Stimulated activated effector memory CD8-positive, alpha-beta T cell treated with anti-CD3 and anti-CD28 coated beads, Interleukin-12 subunit alpha, Interleukin-12 subunit beta, amount 100 ng/mL, for 72 hours (primary cell): ENCODE measurements at regions not wholly inside any gene's neighbourhood (a gene's known extent, or its start where the extent isn't known, plus 50 kb on each side); places are given as distances from the start of the nearest gene placed in this dataset.
"Not testable (repeated sequence)": the region's sequence is repeated elsewhere in the genome, so short reads cannot be mapped to it uniquely, and the experiment has no call there.

Source experiments
- ATAC-seq: fragments of 150-1000 bp; cut with Tn5 transposase; 2 replicates; pipeline ENCODE4 v1.10.0; 2021
- DNase-seq, 2 donors: peaks; one replicate each; pipeline ENCODE4 v3.0.0; 2021 to 2022; ENCODE audit warnings: low spot score in 2 of 2
- H3K27ac Mint-ChIP-seq: one replicate; pipeline ENCODE4 v1.8.0; 2022; ENCODE audit warnings: mild to moderate bottlenecking, mixed read lengths
- H3K36me3 Mint-ChIP-seq: one replicate; pipeline ENCODE4 v1.8.0; 2022; ENCODE audit warnings: mild to moderate bottlenecking, mixed read lengths
- H3K4me1 Mint-ChIP-seq: one replicate; pipeline ENCODE4 v1.8.0; 2022; ENCODE audit warnings: mixed read lengths
- H3K4me3 Mint-ChIP-seq: one replicate; pipeline ENCODE4 v1.8.0; 2022; ENCODE audit warnings: mild to moderate bottlenecking, mixed read lengths
- H3K9me3 Mint-ChIP-seq: one replicate; pipeline ENCODE4 v1.8.0; 2022; ENCODE audit warnings: mixed read lengths

DNA sequence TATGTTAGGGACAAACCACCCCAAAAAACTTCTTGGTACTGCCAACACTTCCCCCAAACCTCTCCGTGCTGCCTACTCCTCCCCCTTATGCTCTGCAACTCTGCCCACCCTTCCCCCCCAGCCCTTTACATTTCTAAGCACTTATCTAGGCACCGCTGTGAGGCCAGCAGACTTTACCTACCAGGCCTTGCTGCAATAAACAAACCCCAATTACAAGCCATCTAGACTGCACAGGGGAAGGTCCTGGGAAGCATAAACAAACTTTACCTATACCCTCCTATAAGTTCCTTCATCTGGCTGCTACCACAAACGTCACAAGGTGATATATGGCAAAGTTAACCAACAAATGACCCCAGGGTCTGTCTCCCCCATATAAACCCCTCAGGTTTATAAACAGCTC lies 259.4 kb upstream of the GULP1 start:
- H3K27ac Mint-ChIP-seq: no peak overlapping the region
- H3K9me3 Mint-ChIP-seq: peaks cover 15% of the 10 kb centered on the region
- ATAC-seq: peak; percentile 26
- no peaks in the 10 kb centered on the region for H3K36me3 Mint-ChIP-seq
- no peak overlapping the region for H3K4me3 Mint-ChIP-seq
- DNase-seq: no peak
- H3K4me1 Mint-ChIP-seq: no peaks in the 10 kb centered on the region

- Mint-ChIP-seq H3K36me3 (no peaks in the 10 kb centered on the region), H3K27ac (no peak overlapping the region), H3K4me3 (no peak overlapping the region), H3K9me3 (peaks cover 14% of the 10 kb centered on the region), H3K4me1 (no peaks in the 10 kb centered on the region)
- ATAC-seq (no peak), DNase-seq (no peak)
Measured at GRCh38 chr2:188032786-188033185, 258.9 kb upstream of the GULP1 start.

- not testable (repeated sequence) for H3K4me1 Mint-ChIP-seq, DNase-seq, H3K27ac Mint-ChIP-seq, H3K4me3 Mint-ChIP-seq, H3K36me3 Mint-ChIP-seq, ATAC-seq
- H3K9me3 Mint-ChIP-seq: peaks cover 13% of the 10 kb centered on the region
Measured at GRCh38 chr2:188033240-188033639, 258.4 kb upstream of the GULP1 start.

DNA sequence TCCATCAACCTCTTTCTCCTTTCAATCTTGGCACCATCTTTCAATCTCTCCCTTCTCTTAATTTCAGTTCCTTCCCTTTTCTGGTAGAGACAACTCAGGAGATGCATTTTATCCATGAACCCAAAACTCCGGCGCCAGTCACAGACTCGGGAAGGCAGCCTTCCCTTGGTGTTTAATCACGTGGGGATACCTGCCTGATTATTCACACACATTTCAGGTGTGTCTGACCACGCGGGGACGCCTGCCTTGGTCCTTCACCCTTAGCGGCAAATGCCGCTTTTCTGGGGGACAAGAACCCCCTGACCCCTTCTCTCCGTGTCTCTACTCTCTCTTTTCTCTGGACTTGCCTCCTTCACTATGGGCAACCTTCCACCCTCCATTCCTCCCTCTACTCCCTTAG lies 257.6 kb upstream of the GULP1 start:
- not testable (repeated sequence) for H3K27ac Mint-ChIP-seq, ATAC-seq, DNase-seq, H3K4me3 Mint-ChIP-seq, H3K4me1 Mint-ChIP-seq, H3K36me3 Mint-ChIP-seq
- H3K9me3 Mint-ChIP-seq: peaks cover 13% of the 10 kb centered on the region

DNA sequence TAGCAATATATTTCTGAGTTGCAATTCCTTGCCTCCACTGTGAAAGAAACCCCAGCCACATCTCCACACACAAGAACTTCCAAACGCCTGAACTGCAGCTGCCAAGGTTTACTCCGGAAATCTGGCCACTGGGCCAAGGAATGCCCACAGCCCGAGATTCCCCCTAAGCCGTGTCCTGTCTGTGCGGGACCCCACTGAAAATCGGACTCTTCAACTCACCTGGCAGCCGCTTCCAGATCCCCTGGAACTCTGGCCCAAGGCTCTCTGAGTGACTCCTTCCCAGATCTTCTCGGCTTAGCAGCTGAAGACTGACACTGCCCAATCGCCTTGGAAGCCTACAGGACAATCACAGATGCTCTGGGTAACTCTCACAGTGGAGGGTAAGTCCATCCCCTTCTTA lies 256.3 kb upstream of the GULP1 start:
- not testable (repeated sequence) for H3K27ac Mint-ChIP-seq, DNase-seq, H3K4me1 Mint-ChIP-seq, ATAC-seq, H3K36me3 Mint-ChIP-seq, H3K4me3 Mint-ChIP-seq
- peaks cover 13% of the 10 kb centered on the region for H3K9me3 Mint-ChIP-seq

DNA sequence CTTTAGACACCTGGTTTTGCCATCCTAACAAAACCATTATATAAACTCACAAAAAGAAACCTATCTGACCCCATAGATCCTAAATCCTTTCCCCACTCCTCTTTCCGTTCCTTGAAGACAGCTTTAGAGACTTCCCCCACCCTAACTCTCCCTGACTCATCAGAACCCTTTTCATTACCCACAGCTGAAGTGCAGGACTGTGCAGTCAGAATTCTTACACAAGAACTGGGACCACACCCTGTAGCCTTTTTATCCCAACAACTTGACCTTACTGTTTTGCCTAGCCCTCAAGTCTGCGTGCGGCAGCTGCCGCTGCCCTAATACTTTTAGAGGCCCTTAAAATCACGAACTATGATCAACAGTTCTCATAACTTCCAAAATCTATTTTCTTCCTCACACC lies 254.9 kb upstream of the GULP1 start:
- not testable (repeated sequence) for H3K4me1 Mint-ChIP-seq, H3K36me3 Mint-ChIP-seq, H3K4me3 Mint-ChIP-seq, DNase-seq, ATAC-seq, H3K27ac Mint-ChIP-seq
- peaks cover 10% of the 10 kb centered on the region for H3K9me3 Mint-ChIP-seq

DNA sequence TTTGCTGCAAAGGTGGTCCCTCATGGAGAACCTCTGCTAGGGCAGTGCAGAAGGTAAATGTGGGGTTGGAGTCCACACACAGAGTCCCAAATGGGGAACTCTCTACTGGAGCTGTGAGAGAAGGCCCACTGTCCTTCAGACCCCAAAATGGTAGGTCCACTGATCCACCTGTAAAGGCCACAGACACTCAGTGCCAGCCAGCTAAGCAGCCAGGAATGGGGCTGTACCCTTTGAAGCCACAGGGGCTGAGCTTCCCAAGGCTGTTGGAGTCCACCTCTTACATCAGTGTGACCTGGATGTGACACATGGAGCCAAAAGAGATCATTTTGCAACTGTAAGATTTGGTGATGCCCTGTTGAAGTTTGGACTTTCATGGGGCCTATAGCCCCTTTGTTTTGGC lies 252.4 kb upstream of the GULP1 start:
- Mint-ChIP-seq H3K4me3 (no peak overlapping the region), H3K9me3 (peaks cover 8% of the 10 kb centered on the region), H3K27ac (no peak overlapping the region), H3K4me1 (no peaks in the 10 kb centered on the region), H3K36me3 (no peaks in the 10 kb centered on the region)
- no peak for DNase-seq
- no peak for ATAC-seq

DNA sequence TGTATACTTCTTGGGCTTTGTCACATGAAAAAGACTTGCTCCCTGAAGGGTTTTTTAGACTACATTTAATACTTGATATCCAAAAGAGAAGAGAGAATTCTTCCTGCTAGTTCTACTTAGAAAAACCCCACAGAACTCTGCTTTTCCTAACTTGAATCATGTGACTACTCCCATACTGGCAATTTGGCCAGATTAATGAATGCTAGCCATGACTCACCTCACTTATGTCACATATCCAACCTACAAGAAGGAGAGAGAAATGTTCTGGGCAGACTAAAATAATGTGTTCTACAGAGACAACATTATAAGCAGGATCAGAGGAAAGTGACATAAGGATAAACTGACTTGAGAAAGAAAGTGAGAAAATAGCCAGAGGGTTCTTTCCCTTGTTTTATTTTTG lies 249.3 kb upstream of the GULP1 start:
- no peak overlapping the region for H3K4me3 Mint-ChIP-seq
- H3K4me1 Mint-ChIP-seq: no peaks in the 10 kb centered on the region
- no peaks in the 10 kb centered on the region for H3K36me3 Mint-ChIP-seq
- DNase-seq: no peak
- H3K27ac Mint-ChIP-seq: no peak overlapping the region
- no peak for ATAC-seq
- peaks cover 5% of the 10 kb centered on the region for H3K9me3 Mint-ChIP-seq

DNA sequence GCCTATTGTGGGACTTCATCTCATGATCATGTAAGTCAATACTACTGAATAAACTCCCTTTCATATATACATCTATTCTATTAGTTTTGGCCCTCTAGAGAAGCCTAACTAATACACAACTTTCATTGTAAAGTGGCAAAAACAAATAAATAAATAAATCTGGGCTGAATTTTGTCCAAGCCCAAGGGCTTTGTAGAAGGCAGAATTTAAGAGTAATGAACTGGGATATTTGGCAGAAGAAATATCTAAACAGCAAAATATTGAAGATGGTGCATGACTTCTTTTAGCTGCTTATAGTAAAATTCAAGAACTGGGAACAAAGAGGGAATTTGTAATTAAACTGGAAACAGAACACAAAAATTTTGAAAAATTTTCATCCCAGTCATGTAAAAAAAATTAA lies 246.7 kb upstream of the GULP1 start:
- Mint-ChIP-seq H3K4me3 (no peak overlapping the region), H3K4me1 (no peaks in the 10 kb centered on the region), H3K36me3 (no peaks in the 10 kb centered on the region), H3K27ac (no peak overlapping the region), H3K9me3 (peaks cover 5% of the 10 kb centered on the region)
- DNase-seq: no peak
- no peak for ATAC-seq

DNA sequence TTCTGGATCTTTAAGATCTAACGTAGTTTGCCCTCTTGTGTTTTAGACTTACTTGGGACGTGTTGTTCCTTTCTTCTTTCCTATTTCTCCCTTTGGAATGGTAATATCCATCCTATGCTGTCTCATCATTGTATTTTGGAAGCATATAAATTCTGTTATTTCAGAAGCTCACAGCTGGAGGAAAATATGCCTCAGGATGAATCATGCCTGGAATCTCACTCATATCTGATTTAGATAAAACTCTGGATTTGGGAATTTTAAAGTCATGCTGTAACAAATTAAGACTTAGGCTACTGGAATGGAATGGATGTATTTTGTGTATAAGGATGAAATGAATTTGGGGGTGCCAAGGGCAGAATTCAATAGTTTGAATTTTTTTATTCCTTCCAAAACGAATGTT lies 245.2 kb upstream of the GULP1 start:
- H3K4me1 Mint-ChIP-seq: no peaks in the 10 kb centered on the region
- H3K27ac Mint-ChIP-seq: no peak overlapping the region
- no peak for DNase-seq
- H3K36me3 Mint-ChIP-seq: no peaks in the 10 kb centered on the region
- ATAC-seq: no peak
- H3K9me3 Mint-ChIP-seq: peaks cover 5% of the 10 kb centered on the region
- H3K4me3 Mint-ChIP-seq: no peak overlapping the region

DNA sequence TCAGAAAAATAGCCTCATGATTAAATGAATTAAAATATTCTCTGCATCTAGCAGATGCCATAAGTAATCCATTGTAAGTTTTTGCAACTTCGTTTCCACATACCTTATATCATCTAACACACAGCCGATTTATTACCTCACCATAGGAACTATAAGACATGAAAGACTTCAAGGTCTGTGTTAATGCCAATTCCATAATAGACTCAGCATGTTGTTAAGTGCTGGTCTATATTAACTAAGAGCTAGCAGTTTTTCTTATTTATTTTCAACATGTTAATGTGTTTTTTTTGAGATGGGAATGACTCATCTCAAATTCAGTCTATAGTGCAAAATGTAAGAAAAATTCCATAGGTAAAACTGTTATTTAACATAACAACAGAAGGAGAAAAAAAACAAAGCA lies 243.9 kb upstream of the GULP1 start:
- no peak overlapping the region for H3K27ac Mint-ChIP-seq
- DNase-seq (no peak), ATAC-seq (no peak)
- peaks cover 5% of the 10 kb centered on the region for H3K9me3 Mint-ChIP-seq
- no peaks in the 10 kb centered on the region for H3K36me3 Mint-ChIP-seq
- no peaks in the 10 kb centered on the region for H3K4me1 Mint-ChIP-seq
- H3K4me3 Mint-ChIP-seq: no peak overlapping the region

DNA sequence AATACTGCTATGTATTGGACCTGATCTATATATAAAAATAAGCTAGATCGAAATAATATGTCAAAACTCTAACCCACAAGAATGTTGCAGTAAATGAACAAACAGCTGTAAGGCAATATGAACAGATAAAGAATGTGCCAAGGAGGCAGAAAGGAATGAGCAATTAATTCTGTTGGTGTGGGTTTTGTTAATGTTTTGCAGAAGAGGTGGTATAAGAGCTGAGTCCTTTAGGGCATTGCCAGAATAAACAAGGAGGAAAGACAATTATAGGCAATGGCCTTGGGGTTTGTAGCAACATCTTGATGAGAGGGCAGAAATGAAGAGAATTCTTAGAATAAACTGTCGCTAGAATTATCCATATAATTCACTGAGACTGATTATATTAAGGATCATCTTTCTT lies 240.9 kb upstream of the GULP1 start:
- DNase-seq (no peak), ATAC-seq (no peak)
- Mint-ChIP-seq H3K9me3 (no peaks in the 10 kb centered on the region), H3K27ac (no peak overlapping the region), H3K36me3 (no peaks in the 10 kb centered on the region), H3K4me3 (no peak overlapping the region), H3K4me1 (no peaks in the 10 kb centered on the region)

GRCh38 chr2:188051706-188052105 lies 240.0 kb upstream of the GULP1 start:
- no peak overlapping the region for H3K27ac Mint-ChIP-seq
- H3K9me3 Mint-ChIP-seq: no peaks in the 10 kb centered on the region
- no peak for DNase-seq
- no peak for ATAC-seq
- H3K4me1 Mint-ChIP-seq: no peaks in the 10 kb centered on the region
- no peaks in the 10 kb centered on the region for H3K36me3 Mint-ChIP-seq
- no peak overlapping the region for H3K4me3 Mint-ChIP-seq

DNA sequence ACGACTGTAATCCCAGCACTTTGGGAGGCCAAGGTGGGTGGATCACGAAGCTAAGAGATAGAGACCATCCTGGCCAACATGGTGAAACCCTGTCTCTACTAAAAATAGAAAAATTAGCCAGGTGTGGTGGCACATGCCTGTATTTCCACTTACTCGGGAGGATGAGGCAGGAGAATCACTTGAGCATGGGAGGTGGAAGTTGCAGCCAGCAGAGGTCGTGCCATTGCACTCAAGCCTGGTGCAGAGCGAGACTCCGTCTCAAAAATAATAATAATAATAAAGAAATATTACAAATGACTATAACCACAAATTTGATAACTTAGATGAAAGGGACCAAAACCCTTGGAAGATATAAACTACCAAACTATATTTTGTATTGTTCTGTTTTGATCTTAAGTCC lies 226.3 kb upstream of the GULP1 start:
- DNase-seq (no peak), ATAC-seq (no peak)
- Mint-ChIP-seq H3K9me3 (peaks cover 15% of the 10 kb centered on the region), H3K4me1 (no peaks in the 10 kb centered on the region), H3K27ac (no peak overlapping the region), H3K4me3 (no peak overlapping the region), H3K36me3 (no peaks in the 10 kb centered on the region)

DNA sequence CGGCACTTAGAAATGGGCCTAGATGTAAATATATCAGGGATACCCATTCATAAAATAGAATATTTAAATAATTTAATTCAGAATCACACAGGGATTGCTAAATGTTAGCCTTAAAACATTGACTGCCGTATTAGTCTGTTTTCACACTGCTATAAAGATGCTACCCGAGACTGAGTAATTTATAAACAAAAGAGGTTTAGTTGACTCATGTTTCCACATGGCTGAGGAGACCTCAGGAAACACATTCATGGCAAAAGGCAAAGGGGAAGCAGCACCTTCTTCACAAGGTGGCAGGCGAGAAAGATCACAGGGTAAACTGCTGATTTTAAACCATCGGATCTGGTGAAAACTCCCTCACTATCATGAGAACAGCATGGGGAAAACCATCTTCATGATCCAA lies 223.6 kb upstream of the GULP1 start:
- ATAC-seq (no peak), DNase-seq (no peak)
- Mint-ChIP-seq H3K27ac (no peak overlapping the region), H3K9me3 (peaks cover 22% of the 10 kb centered on the region), H3K4me1 (no peaks in the 10 kb centered on the region), H3K4me3 (no peak overlapping the region), H3K36me3 (no peaks in the 10 kb centered on the region)

- H3K27ac Mint-ChIP-seq: no peak overlapping the region
- peaks cover 16% of the 10 kb centered on the region for H3K9me3 Mint-ChIP-seq
- no peaks in the 10 kb centered on the region for H3K36me3 Mint-ChIP-seq
- ATAC-seq (no peak), DNase-seq (no peak)
- no peak overlapping the region for H3K4me3 Mint-ChIP-seq
- H3K4me1 Mint-ChIP-seq: no peaks in the 10 kb centered on the region
Measured at GRCh38 chr2:188076149-188077056, 215.3 kb upstream of the GULP1 start.
